ENCODE measurements at regions not wholly inside any gene's neighbourhood (a gene's known extent, or its start where the extent isn't known, plus 50 kb on each side); places are given as distances from the start of the nearest gene placed in this dataset.

DNA sequence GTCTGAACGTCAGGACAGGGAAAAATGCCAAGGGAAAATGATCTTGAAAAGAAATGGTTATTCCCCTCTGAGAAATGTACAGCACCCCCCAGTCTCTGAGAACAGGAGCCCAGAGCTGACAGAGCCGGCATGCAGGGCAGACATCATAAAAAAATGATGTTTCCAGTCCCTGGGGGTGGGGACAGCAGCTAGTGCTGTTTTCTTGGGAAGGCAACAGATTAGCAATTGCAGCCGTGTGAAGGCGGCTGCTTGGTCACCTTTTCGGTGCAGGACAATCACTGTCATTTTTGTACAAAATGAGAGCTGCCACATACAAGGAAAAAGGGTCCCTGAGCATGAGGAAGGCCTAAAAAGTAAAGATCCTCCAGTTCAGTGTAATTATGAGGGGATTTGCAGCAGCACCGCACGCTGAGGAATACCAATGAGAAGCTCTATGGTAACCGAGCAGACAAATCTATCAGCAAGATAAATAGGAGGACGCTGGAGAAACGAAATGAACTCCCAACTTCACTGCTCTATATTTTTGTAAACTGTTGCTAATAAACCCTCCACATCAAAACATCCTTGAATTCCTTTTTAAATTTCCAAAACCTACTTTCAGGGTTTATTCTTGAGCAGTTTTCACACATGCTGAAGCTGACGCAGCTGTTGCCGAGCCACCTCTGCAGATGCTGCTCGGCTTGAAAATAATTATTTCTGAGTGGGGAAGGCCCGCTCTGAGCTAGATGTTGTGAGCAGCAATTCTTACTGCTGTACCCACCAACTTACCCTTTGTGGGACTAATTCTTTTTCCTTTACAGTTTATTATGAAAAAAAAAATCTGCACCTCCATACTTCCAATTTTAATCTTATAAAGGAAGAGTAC lies 98.2 kb upstream of the NEBL start:
- TF ChIP-seq, protein P1, sequence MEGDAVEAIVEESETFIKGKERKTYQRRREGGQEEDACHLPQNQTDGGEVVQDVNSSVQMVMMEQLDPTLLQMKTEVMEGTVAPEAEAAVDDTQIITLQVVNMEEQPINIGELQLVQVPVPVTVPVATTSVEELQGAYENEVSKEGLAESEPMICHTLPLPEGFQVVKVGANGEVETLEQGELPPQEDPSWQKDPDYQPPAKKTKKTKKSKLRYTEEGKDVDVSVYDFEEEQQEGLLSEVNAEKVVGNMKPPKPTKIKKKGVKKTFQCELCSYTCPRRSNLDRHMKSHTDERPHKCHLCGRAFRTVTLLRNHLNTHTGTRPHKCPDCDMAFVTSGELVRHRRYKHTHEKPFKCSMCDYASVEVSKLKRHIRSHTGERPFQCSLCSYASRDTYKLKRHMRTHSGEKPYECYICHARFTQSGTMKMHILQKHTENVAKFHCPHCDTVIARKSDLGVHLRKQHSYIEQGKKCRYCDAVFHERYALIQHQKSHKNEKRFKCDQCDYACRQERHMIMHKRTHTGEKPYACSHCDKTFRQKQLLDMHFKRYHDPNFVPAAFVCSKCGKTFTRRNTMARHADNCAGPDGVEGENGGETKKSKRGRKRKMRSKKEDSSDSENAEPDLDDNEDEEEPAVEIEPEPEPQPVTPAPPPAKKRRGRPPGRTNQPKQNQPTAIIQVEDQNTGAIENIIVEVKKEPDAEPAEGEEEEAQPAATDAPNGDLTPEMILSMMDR (IDR thresholded peaks at IDR 0.05; ENCODE audit: low read depth, low read length): no peak
- DNase-seq (ENCODE audit: extremely low read depth, low read depth): no peak

DNA sequence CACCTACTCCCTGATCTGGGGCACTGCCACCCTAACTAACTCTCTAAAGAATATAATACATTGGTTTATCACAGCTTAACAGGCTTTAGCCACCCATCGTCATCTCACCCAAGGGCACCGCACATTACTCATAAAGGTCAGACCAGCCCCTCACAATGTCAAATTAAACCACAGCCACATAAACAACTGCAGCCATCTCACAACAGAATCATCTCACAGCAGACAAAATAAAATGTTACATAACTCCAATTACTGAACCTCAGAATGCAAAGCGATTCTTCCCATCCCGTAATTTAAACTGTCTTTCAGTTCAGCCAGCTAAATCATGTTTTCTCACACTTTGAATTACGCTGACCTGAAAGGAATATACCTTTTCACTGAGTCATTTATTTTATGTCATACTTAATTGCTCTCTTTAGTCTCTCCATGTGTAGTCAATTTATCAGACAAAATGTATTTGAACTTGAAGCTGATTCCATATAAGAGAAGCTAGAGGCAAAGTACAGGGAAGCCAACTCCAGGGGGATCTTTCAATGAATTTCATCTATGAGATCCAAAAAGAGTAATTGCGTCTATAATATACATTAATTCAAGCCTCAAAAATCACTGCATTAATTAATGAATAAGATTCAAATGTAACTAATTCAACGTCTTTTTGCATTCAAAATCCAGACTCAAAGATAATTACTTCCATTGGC lies 96.9 kb upstream of the NEBL start:
- TF ChIP-seq, protein P1 (IDR thresholded peaks at IDR 0.05; ENCODE audit: low read depth, low read length): no peak
- no peak for DNase-seq (ENCODE audit: extremely low read depth, low read depth)

DNA sequence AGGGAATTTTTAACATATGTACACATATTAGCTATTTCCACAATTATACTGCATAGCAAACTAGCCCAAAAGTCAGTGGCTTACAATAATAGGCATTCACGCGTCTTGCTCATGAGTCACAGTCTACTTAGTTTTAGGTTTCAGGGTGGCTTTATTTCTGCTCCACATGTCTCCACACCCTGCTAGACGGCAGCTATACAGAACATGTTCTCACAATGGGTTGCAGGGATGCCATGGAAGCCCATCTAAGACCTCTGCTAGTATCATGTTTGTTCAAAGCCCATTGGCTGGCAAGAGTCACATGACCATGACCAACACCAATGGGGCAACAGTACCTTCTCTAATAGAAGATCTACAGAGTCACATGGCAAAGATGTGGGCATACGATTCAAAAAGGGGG lies 96.3 kb upstream of the NEBL start:
- DNase-seq (ENCODE audit: extremely low read depth, low read depth): no peak
- TF ChIP-seq, protein P1 (IDR thresholded peaks at IDR 0.05; ENCODE audit: low read depth, low read length): no peak

DNA sequence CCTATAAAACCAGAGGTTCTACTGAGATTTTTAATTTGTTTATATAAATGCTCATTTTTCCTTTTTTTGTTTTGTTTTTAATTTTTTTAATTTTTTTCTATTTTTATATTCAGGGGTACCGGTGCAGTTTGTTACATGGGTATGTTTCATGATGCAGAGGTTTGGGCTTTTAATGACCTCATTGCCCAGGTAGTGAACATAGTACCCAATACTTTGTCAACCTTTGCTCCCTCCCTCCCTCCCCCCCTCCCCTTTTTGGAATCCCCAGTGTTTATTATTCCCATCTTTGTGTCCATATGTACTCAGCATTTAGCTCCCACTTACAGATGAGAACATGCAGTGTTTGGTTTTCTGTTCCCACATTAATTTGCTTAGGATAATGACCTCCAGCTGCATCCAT lies 94.4 kb upstream of the NEBL start:
- TF ChIP-seq, protein P1 (IDR thresholded peaks at IDR 0.05; ENCODE audit: low read depth, low read length): no peak
- DNase-seq (ENCODE audit: extremely low read depth, low read depth): no peak

DNA sequence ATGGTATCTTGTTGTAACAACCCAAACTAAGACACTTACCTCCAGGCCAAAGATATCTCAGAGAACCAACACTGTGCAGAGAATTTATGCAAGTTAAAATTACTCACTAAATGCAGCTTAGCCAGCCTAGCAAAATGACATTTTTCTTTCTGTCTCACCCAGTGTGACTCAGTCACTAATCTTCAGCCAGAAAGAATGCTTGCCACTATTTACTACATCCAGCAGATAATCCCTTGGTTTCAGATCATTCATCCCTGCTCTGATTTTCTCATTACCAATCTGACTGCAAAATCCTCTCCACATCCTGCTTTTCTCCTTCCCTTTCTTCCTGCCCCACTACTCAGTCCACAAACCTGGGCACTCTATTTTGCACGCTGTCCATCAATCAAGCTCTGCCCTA lies 93.5 kb upstream of the NEBL start:
- DNase-seq (ENCODE audit: extremely low read depth, low read depth): no peak
- TF ChIP-seq, protein P1 (IDR thresholded peaks at IDR 0.05; ENCODE audit: low read depth, low read length): no peak

DNA sequence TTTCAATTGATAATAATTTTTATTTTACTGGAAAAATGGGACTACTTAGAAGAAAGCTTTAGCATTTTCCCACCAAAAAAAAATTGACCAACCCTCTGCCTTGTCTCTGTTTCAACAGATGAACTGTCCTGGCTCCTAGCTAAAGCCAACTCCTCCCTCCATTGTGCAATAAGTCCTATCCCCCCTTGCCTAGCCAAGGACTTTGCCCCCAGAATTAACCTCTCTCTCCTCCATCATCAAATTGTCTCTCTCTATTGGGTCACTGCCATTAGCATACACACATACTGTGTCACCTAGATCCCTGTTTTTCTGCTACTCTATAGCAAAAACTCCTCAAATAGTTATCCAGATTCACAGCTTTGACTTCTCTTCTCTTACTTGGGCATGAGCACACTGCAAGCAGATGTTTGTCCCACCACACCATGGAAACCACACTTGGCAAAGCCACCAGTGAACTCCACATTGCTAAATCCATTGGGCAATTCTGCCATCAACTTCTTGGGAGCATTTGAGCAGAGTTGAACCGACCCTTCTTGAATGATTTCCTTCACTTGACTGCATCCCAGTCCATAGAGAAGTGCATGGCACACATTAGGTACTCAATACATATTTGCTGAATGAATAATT lies 91.4 kb upstream of the NEBL start:
- no peak for DNase-seq (ENCODE audit: extremely low read depth, low read depth)
- TF ChIP-seq, protein P1 (IDR thresholded peaks at IDR 0.05; ENCODE audit: low read depth, low read length): no peak

DNA sequence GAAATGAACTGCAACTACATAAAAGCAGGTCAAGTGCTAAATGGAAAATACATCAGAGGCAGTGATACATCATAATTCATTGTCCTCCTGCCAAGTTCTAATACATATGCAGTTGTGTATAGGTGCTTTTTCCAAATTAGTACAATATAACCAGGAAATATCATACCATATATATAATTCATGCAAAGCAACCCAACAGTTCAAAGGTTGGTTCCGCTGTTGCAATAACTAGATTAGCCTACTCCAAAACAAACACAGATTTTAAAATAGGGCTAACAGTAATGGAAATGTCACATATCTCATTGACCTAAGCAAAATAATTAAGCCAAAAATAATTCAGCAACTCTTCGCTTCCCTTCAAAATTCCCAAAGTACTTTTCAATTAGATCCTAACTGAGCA lies 88.9 kb upstream of the NEBL start:
- TF ChIP-seq, protein P1 (IDR thresholded peaks at IDR 0.05; ENCODE audit: low read depth, low read length): no peak
- DNase-seq (ENCODE audit: extremely low read depth, low read depth): no peak
